HepG2 (cell line): ENCODE measurements at regions not wholly inside any gene's neighbourhood (a gene's known extent, or its start where the extent isn't known, plus 50 kb on each side); places are given as distances from the start of the nearest gene placed in this dataset.
A peak's percentile ranks its signal among the peaks of the same experiment; 100 is the strongest.

ENCODE experiments used
- CBX2 ChIP-seq, 2 experiments: fragments of 200-600 bp in 1 of 2; sonication (generic); formaldehyde crosslinking in 1 of 2; IDR thresholded peaks; 2 replicates each; pipeline versions ENCODE4 v1.7.0 to v1.8.1; 2018 to 2022; ENCODE audit warnings: low read depth in 2 of 2, low read length in 1 of 2, mild to moderate bottlenecking in 1 of 2, missing genetic modification reagents in 1 of 2
- CEBPG ChIP-seq: IDR thresholded peaks from 2 replicates; pipeline ENCODE4 v1.6.1; 2016
- GFI1 ChIP-seq: sonication (generic); formaldehyde crosslinking; IDR thresholded peaks from 2 replicates; pipeline ENCODE4 v1.5.0; 2020; ENCODE audit warnings: missing genetic modification reagents, mild to moderate bottlenecking, borderline replicate concordance
- NCOR1 ChIP-seq: fragments of 200-600 bp; sonication (generic); IDR thresholded peaks from 2 replicates; pipeline ENCODE4 v1.7.0; 2017; ENCODE audit warnings: antibody characterized with exemption, low read length, borderline replicate concordance
- POLR2AphosphoS5 ChIP-seq: IDR thresholded peaks from 2 replicates; pipeline ENCODE4 v1.6.1; 2012; ENCODE audit warnings: low read depth, low read length
- SMARCE1 ChIP-seq: fragments of 450-650 bp; IDR thresholded peaks from 2 replicates; pipeline ENCODE4 v1.6.1; 2017; ENCODE audit warnings: borderline replicate concordance
- SP5 ChIP-seq: IDR thresholded peaks from 2 replicates; pipeline ENCODE4 v1.6.1; 2016; ENCODE audit warnings: low read depth, borderline replicate concordance
- ZNF17 ChIP-seq: sonication (generic); formaldehyde crosslinking; IDR thresholded peaks from 2 replicates; pipeline ENCODE4 v1.5.0; 2020; ENCODE audit warnings: mild to moderate bottlenecking, missing genetic modification reagents
- ZNF253 ChIP-seq: sonication (generic); formaldehyde crosslinking; IDR thresholded peaks from 2 replicates; pipeline ENCODE4 v1.8.0; 2022; ENCODE audit warnings: mild to moderate bottlenecking, missing genetic modification reagents, borderline replicate concordance
- ZNF431 ChIP-seq: sonication (generic); formaldehyde crosslinking; IDR thresholded peaks from 2 replicates; pipeline ENCODE4 v1.9.0; 2022; ENCODE audit warnings: missing genetic modification reagents, low read depth, mild to moderate bottlenecking, borderline replicate concordance
- ZNF552 ChIP-seq: sonication (generic); formaldehyde crosslinking; IDR thresholded peaks from 2 replicates; pipeline ENCODE4 v1.9.0; 2022; ENCODE audit warnings: missing genetic modification reagents, mild to moderate bottlenecking, borderline replicate concordance
- TF ChIP-seq, protein P1 (sequence below): sonication (generic); formaldehyde crosslinking; IDR thresholded peaks from 2 replicates; pipeline ENCODE4 v1.5.1; 2020; ENCODE audit warnings: mild to moderate bottlenecking, missing genetic modification reagents, moderate library complexity
- TF ChIP-seq, protein P2 (sequence below): sonication (generic); formaldehyde crosslinking; IDR thresholded peaks from 2 replicates; pipeline ENCODE4 v1.4.0; 2020; ENCODE audit warnings: missing genetic modification reagents
- TF ChIP-seq, protein P3 (sequence below): sonication (generic); formaldehyde crosslinking; IDR thresholded peaks from 2 replicates; pipeline ENCODE4 v1.4.0; 2020; ENCODE audit warnings: missing genetic modification reagents, low read depth, mild to moderate bottlenecking, borderline replicate concordance
- TF ChIP-seq, protein P4 (sequence below): fragments of 450-650 bp; IDR thresholded peaks from 2 replicates; pipeline ENCODE4 v1.6.1; 2016
- TF ChIP-seq, protein P5 (sequence below): sonication (generic); formaldehyde crosslinking; conservative IDR thresholded peaks from 2 replicates; pipeline ENCODE4 v1.4.0; 2020; ENCODE audit warnings: missing genetic modification reagents
- TF ChIP-seq, protein P6 (sequence below): sonication (generic); formaldehyde crosslinking; conservative IDR thresholded peaks from 2 replicates; pipeline ENCODE4 v1.5.0; 2020; ENCODE audit warnings: missing genetic modification reagents
- TF ChIP-seq, protein P7 (sequence below): sonication (generic); formaldehyde crosslinking; IDR thresholded peaks from 2 replicates; pipeline ENCODE4 v1.8.1; 2023; ENCODE audit warnings: mild to moderate bottlenecking, missing genetic modification reagents, borderline replicate concordance
- TF ChIP-seq, protein P8 (sequence below): sonication (generic); formaldehyde crosslinking; conservative IDR thresholded peaks from 2 replicates; pipeline ENCODE4 v1.8.0; 2022; ENCODE audit warnings: low read depth, missing genetic modification reagents

DNA sequence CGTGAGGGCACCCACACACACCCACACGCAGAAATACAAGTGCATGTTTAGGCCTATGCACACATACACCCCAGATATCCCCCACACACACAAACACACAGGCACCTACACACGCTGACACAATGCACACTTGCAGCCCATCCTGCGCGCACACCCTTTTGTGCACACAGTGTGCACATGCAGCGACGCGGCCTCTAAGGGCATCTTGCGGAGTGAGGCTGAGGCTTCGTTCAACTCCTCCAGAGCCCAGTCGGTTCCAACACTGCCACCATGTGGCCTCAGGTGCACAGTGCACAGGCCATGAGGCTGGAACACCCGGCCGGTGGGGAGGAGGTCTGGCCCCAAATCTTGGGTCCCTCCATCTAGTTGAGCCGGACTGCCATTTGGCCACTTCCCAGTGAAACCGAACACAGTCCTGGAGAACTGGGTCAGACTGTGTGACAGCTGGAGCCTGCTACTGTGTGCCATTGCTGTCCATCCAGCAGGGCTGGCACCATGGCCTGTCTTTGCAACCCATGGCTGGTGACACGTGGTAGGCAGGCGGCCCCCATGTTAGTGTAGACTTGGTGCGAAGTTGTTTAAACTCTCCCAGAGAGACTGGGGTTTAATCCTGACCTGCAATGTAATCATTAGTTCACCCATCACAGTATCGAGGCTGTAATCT lies 97.7 kb upstream of the MVB12B start (continued):
- TF ChIP-seq, protein P1, sequence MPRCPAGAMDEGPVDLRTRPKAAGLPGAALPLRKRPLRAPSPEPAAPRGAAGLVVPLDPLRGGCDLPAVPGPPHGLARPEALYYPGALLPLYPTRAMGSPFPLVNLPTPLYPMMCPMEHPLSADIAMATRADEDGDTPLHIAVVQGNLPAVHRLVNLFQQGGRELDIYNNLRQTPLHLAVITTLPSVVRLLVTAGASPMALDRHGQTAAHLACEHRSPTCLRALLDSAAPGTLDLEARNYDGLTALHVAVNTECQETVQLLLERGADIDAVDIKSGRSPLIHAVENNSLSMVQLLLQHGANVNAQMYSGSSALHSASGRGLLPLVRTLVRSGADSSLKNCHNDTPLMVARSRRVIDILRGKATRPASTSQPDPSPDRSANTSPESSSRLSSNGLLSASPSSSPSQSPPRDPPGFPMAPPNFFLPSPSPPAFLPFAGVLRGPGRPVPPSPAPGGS (CRISPR knock-in tag), result 0 out of 2 replicates have a peak, but pooled peaks have one; percentile 56
- TF ChIP-seq SP5 (CRISPR knock-in tag), result no peak
- no peak for TF ChIP-seq POLR2AphosphoS5
- TF ChIP-seq ZNF552 (CRISPR knock-in tag), result no peak
- TF ChIP-seq, protein P2, sequence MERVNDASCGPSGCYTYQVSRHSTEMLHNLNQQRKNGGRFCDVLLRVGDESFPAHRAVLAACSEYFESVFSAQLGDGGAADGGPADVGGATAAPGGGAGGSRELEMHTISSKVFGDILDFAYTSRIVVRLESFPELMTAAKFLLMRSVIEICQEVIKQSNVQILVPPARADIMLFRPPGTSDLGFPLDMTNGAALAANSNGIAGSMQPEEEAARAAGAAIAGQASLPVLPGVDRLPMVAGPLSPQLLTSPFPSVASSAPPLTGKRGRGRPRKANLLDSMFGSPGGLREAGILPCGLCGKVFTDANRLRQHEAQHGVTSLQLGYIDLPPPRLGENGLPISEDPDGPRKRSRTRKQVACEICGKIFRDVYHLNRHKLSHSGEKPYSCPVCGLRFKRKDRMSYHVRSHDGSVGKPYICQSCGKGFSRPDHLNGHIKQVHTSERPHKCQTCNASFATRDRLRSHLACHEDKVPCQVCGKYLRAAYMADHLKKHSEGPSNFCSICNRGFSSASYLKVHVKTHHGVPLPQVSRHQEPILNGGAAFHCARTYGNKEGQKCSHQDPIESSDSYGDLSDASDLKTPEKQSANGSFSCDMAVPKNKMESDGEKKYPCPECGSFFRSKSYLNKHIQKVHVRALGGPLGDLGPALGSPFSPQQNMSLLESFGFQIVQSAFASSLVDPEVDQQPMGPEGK (CRISPR knock-in tag), result 0 out of 2 replicates have a peak, but pooled peaks have one; percentile 18
- TF ChIP-seq CBX2 (IDR thresholded peaks at IDR 0.05; ENCODE audit: low read depth, low read length), result no peak
- no peak for TF ChIP-seq CBX2 (CRISPR knock-in tag; IDR thresholded peaks at IDR 0.05; ENCODE audit: low read depth)
- TF ChIP-seq, protein P3, sequence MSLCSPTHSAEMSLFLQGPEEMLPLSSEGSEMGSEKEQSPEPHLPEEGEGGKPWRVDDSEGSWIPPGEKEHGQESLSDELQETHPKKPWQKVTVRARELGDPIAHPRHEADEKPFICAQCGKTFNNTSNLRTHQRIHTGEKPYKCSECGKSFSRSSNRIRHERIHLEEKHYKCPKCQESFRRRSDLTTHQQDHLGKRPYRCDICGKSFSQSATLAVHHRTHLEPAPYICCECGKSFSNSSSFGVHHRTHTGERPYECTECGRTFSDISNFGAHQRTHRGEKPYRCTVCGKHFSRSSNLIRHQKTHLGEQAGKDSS (CRISPR knock-in tag), result peak; percentile 78; the same call in 1 of the 2 replicates
- TF ChIP-seq ZNF17 (CRISPR knock-in tag), result no peak
- TF ChIP-seq, protein P4, sequence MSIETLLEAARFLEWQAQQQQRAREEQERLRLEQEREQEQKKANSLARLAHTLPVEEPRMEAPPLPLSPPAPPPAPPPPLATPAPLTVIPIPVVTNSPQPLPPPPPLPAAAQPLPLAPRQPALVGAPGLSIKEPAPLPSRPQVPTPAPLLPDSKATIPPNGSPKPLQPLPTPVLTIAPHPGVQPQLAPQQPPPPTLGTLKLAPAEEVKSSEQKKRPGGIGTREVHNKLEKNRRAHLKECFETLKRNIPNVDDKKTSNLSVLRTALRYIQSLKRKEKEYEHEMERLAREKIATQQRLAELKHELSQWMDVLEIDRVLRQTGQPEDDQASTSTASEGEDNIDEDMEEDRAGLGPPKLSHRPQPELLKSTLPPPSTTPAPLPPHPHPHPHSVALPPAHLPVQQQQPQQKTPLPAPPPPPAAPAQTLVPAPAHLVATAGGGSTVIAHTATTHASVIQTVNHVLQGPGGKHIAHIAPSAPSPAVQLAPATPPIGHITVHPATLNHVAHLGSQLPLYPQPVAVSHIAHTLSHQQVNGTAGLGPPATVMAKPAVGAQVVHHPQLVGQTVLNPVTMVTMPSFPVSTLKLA, result peak; percentile 36; the same call in 1 of the 2 replicates
- TF ChIP-seq, protein P5, sequence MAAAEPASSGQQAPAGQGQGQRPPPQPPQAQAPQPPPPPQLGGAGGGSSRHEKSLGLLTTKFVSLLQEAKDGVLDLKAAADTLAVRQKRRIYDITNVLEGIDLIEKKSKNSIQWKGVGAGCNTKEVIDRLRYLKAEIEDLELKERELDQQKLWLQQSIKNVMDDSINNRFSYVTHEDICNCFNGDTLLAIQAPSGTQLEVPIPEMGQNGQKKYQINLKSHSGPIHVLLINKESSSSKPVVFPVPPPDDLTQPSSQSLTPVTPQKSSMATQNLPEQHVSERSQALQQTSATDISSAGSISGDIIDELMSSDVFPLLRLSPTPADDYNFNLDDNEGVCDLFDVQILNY (CRISPR knock-in tag), result no peak
- TF ChIP-seq GFI1, result no peak
- TF ChIP-seq, protein P6, sequence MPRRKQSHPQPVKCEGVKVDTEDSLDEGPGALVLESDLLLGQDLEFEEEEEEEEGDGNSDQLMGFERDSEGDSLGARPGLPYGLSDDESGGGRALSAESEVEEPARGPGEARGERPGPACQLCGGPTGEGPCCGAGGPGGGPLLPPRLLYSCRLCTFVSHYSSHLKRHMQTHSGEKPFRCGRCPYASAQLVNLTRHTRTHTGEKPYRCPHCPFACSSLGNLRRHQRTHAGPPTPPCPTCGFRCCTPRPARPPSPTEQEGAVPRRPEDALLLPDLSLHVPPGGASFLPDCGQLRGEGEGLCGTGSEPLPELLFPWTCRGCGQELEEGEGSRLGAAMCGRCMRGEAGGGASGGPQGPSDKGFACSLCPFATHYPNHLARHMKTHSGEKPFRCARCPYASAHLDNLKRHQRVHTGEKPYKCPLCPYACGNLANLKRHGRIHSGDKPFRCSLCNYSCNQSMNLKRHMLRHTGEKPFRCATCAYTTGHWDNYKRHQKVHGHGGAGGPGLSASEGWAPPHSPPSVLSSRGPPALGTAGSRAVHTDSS (CRISPR knock-in tag), result no peak
- no peak for TF ChIP-seq ZNF253
- no peak for TF ChIP-seq NCOR1
- TF ChIP-seq SMARCE1, result no peak
- no peak for TF ChIP-seq ZNF431
- TF ChIP-seq, protein P7, sequence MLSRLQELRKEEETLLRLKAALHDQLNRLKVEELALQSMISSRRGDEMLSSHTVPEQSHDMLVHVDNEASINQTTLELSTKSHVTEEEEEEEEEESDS (CRISPR knock-in tag), result no peak
- TF ChIP-seq, protein P8, sequence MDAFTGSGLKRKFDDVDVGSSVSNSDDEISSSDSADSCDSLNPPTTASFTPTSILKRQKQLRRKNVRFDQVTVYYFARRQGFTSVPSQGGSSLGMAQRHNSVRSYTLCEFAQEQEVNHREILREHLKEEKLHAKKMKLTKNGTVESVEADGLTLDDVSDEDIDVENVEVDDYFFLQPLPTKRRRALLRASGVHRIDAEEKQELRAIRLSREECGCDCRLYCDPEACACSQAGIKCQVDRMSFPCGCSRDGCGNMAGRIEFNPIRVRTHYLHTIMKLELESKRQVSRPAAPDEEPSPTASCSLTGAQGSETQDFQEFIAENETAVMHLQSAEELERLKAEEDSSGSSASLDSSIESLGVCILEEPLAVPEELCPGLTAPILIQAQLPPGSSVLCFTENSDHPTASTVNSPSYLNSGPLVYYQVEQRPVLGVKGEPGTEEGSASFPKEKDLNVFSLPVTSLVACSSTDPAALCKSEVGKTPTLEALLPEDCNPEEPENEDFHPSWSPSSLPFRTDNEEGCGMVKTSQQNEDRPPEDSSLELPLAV (CRISPR knock-in tag), result no peak
- no peak for TF ChIP-seq CEBPG (CRISPR knock-in tag)
